K562 (cell line): ENCODE measurements at regions not wholly inside any gene's neighbourhood (a gene's known extent, or its start where the extent isn't known, plus 50 kb on each side); places are given as distances from the start of the nearest gene placed in this dataset.

ENCODE experiments used
- ATAC-seq: fragments of 200-7000 bp; cut with Tn5 transposase; 3 replicates; pipeline ENCODE4 v1.9.1; 2020; ENCODE audit warnings: moderate library complexity
- BruUV-seq: library from RNA; stranded (reverse); fragments of 400-500 nt; replicated peaks from 2 replicates; lab custom pipeline; 2021; lab: Mats Ljungman, UMichigan
- CTCF ChIA-PET: fragments of 300-600 bp; formaldehyde crosslinking; extraction: SDS; loops from one replicate; lab custom pipeline; 2021; ENCODE audit warnings: low intra/inter-chr PET ratio; lab: Yijun Ruan, JAX
- POLR2A ChIA-PET: fragments of 300-600, 350-650 bp; sonication (Branson Sonifier 250); formaldehyde crosslinking; extraction: SDS; loops from one replicate; lab custom pipeline; 2021; ENCODE audit warnings: antibody characterized with exemption, inconsistent platforms; lab: Yijun Ruan, JAX
- DNase-seq, 4 experiments: peaks; one replicate each; pipeline versions ENCODE4 v3.0.0 to v3.0.0-alpha.2; 2011 to 2018; ENCODE audit warnings: low spot score in 3 of 4, mixed read lengths in 3 of 4; ENCODE audit errors: extremely low read depth in 1 of 4
- FAIRE-seq: peaks from 2 replicates; lab custom pipeline; 2011; peaks lifted over from hg19 to GRCh38; lab: Jason Lieb, UNC
- H2AFZ ChIP-seq: 2 replicates; pipeline ENCODE4 v1.6.0; 2011; ENCODE audit warnings: low read depth, low read length, control low read depth, inconsistent platforms
- H3K27ac ChIP-seq: fragments of 200-600 bp; 3 replicates; pipeline ENCODE4 v1.8.0; 2011; ENCODE audit warnings: low read depth, mild to moderate bottlenecking, control low read depth, inconsistent platforms, low read length, moderate library complexity, mixed read lengths; ENCODE audit errors: extremely low read depth
- H3K27me3 ChIP-seq, 2 experiments: fragments of 300-600 bp in 1 of 2; 2 replicates in 1 of 2; 3 replicates in 1 of 2; pipeline versions ENCODE4 v1.6.0 to v1.8.0; 2011; ENCODE audit warnings: inconsistent platforms in 2 of 2, low read length in 2 of 2, mild to moderate bottlenecking in 1 of 2, mixed read lengths in 1 of 2, moderate library complexity in 1 of 2; ENCODE audit not compliant: control insufficient read depth in 2 of 2, insufficient read depth in 2 of 2
- H3K36me3 ChIP-seq: fragments of 300-600 bp; 3 replicates; pipeline ENCODE4 v1.8.0; 2011; ENCODE audit warnings: mild to moderate bottlenecking, low read length, inconsistent platforms; ENCODE audit not compliant: control insufficient read depth, insufficient read depth
- H3K4me1 ChIP-seq, 2 experiments: fragments of 200-600 bp in 1 of 2; replicated peaks in 1 of 2; 2 replicates in 1 of 2; 3 replicates in 1 of 2; pipeline versions ENCODE4 v1.5.1 to v1.8.0; 2011; ENCODE audit warnings: inconsistent platforms in 2 of 2, low read length in 2 of 2, mild to moderate bottlenecking in 1 of 2, mixed read lengths in 1 of 2, moderate library complexity in 1 of 2; ENCODE audit not compliant: control insufficient read depth in 2 of 2, insufficient read depth in 2 of 2
- H3K4me2 ChIP-seq: 2 replicates; pipeline ENCODE4 v1.6.1; 2011; ENCODE audit warnings: low read length, control low read depth, inconsistent platforms, mixed read lengths; ENCODE audit not compliant: insufficient read depth
- H3K4me3 ChIP-seq: fragments of 200-600 bp; sonication (generic), shearing (Covaris generic); 2 replicates; pipeline ENCODE4 v1.5.1; 2016; ENCODE audit warnings: control low read depth, inconsistent platforms
- H3K79me2 ChIP-seq: fragments of 200-600 bp; 3 replicates; pipeline ENCODE4 v1.8.0; 2011; ENCODE audit warnings: low read length, inconsistent platforms; ENCODE audit not compliant: control insufficient read depth, insufficient read depth
- H3K9ac ChIP-seq, 2 experiments: 2 replicates each; pipeline versions ENCODE4 v1.6.0 to v1.6.1; 2011; ENCODE audit warnings: low read depth in 2 of 2, low read length in 2 of 2, control low read depth in 1 of 2, inconsistent platforms in 1 of 2, mild to moderate bottlenecking in 1 of 2, mixed read lengths in 1 of 2; ENCODE audit not compliant: insufficient read depth in 1 of 2
- H3K9me1 ChIP-seq: one replicate; pipeline ENCODE4 v1.6.0; 2011; ENCODE audit warnings: inconsistent platforms, mild to moderate bottlenecking, low read length, moderate library complexity; ENCODE audit not compliant: control insufficient read depth, insufficient read depth
- H3K9me3 ChIP-seq: replicated peaks from 2 replicates; pipeline ENCODE4 v1.5.1; 2011; ENCODE audit warnings: low read depth, low read length, inconsistent platforms; ENCODE audit not compliant: control insufficient read depth, insufficient read depth
- H4K20me1 ChIP-seq: replicated peaks from 2 replicates; pipeline ENCODE4 v1.6.1; 2011; ENCODE audit warnings: low read length, inconsistent platforms, mixed read lengths; ENCODE audit not compliant: control insufficient read depth, insufficient read depth
- ARNT ChIP-seq, 2 experiments: fragments of 450-650 bp; IDR thresholded peaks; 2 replicates each; pipeline ENCODE4 v1.6.1; 2016; ENCODE audit warnings: mild to moderate bottlenecking in 1 of 2
- ETV6 ChIP-seq, 3 experiments: fragments of 150-350 bp in 1 of 3; sonication (generic) in 1 of 3; formaldehyde crosslinking in 1 of 3; IDR thresholded peaks; 2 replicates each; pipeline versions ENCODE4 v1.6.1 to v1.8.0; 2014 to 2022; ENCODE audit warnings: borderline replicate concordance in 2 of 3, low read depth in 2 of 3, antibody characterized with exemption in 1 of 3, low read length in 1 of 3, mild to moderate bottlenecking in 1 of 3, missing genetic modification reagents in 1 of 3
- HNRNPH1 ChIP-seq: fragments of 200-400 bp; formaldehyde crosslinking; optimal IDR thresholded peaks from 2 replicates; pipeline ENCODE3; 2017; ENCODE audit warnings: low read depth, mild to moderate bottlenecking, low read length, moderate library complexity
- KHSRP ChIP-seq: fragments of 450-650 bp; IDR thresholded peaks from 2 replicates; pipeline ENCODE4 v1.6.1; 2017
- MCM5 ChIP-seq: fragments of 450-650 bp; IDR thresholded peaks from 2 replicates; pipeline ENCODE4 v1.6.1; 2016; ENCODE audit warnings: low read depth
- NCOA4 ChIP-seq: fragments of 450-650 bp; IDR thresholded peaks from 2 replicates; pipeline ENCODE4 v1.6.1; 2018; ENCODE audit warnings: mild to moderate bottlenecking; ENCODE audit not compliant: partially characterized antibody
- NFE2L1 ChIP-seq: fragments of 450-650 bp; IDR thresholded peaks from 2 replicates; pipeline ENCODE4 v1.6.1; 2016; ENCODE audit warnings: missing genetic modification characterization, low read depth, mild to moderate bottlenecking, missing compliant biosample characterization, moderate library complexity, borderline replicate concordance
- NFXL1 ChIP-seq: fragments of 450-650 bp; formaldehyde crosslinking; IDR thresholded peaks from 2 replicates; pipeline ENCODE4 v1.4.0; 2021; ENCODE audit warnings: mild to moderate bottlenecking
- RBM39 ChIP-seq: fragments of 200-400 bp; formaldehyde crosslinking; optimal IDR thresholded peaks from 2 replicates; pipeline ENCODE3; 2018; ENCODE audit warnings: low read depth, low read length
- SAP30 ChIP-seq: fragments of 200-600 bp; sonication (generic); IDR thresholded peaks from 2 replicates; pipeline ENCODE4 v1.6.1; 2012; ENCODE audit warnings: borderline replicate concordance, low read depth, mild to moderate bottlenecking, moderate library complexity, low read length, control low read depth, inconsistent platforms; ENCODE audit not compliant: insufficient read depth, poor library complexity, severe bottlenecking
- TAL1 ChIP-seq: fragments of 450-650 bp; IDR thresholded peaks from 2 replicates; pipeline ENCODE4 v1.6.1; 2016; ENCODE audit warnings: mild to moderate bottlenecking
- TCFL5 ChIP-seq: fragments of 250-450 bp; sonication (Bioruptor Pico); conservative IDR thresholded peaks from 2 replicates; pipeline ENCODE4 v1.6.1; 2021; ENCODE audit warnings: mild to moderate bottlenecking, moderate library complexity, matching md5 sums
- YBX1 ChIP-seq: fragments of 450-650 bp; IDR thresholded peaks from 2 replicates; pipeline ENCODE4 v1.7.1; 2016; ENCODE audit warnings: mild to moderate bottlenecking
- ZNF197 ChIP-seq: fragments of 200-800 bp; sonication (Bioruptor generic); IDR thresholded peaks from 2 replicates; pipeline ENCODE4 v1.6.1; 2016; ENCODE audit warnings: low read depth, missing genetic modification characterization, missing compliant biosample characterization
- ZNF274 ChIP-seq: IDR thresholded peaks from 2 replicates; pipeline ENCODE4 v1.6.1; 2011; ENCODE audit warnings: low read depth, mild to moderate bottlenecking, low read length, moderate library complexity, borderline replicate concordance
- ZNF518B ChIP-seq: fragments of 250-450 bp; sonication (Bioruptor Pico); IDR thresholded peaks from 2 replicates; pipeline ENCODE4 v1.5.0; 2021; ENCODE audit warnings: mild to moderate bottlenecking, moderate library complexity
- ZNF551 ChIP-seq: fragments of 250-450 bp; sonication (Bioruptor Pico); IDR thresholded peaks from 2 replicates; pipeline ENCODE4 v1.5.0; 2021; ENCODE audit warnings: mild to moderate bottlenecking, moderate library complexity
- ZNF77 ChIP-seq: fragments of 250-450 bp; sonication (Bioruptor Pico); IDR thresholded peaks from 2 replicates; pipeline ENCODE4 v1.5.0; 2020
- WGBS: fragments of 100-300 bp; shearing (Covaris generic); methylation state at CpG from one replicate; pipeline ENCODE4 v1.1.6; 2016; ENCODE audit warnings: low coverage, mixed read lengths; ENCODE audit not compliant: insufficient coverage; ENCODE audit errors: missing lambda C conversion rate; 5-methylcytosine and 5-hydroxymethylcytosine counted together
- in situ Hi-C: fragments of 300-500 bp; cut with MboI; formaldehyde crosslinking; loops from 4 replicates; pipeline ENCODE4 v1.15.0; 2018; ENCODE audit warnings: inconsistent platforms, mixed read lengths
- intact Hi-C: fragments of 100-400 bp; cut with micrococcal nuclease; formaldehyde crosslinking; loops from 2 replicates; pipeline ENCODE4 v1.14.2; 2022
- TF ChIP-seq, protein P1 (sequence below): fragments of 450-650 bp; formaldehyde crosslinking; IDR thresholded peaks from 2 replicates; pipeline ENCODE4 v1.4.0; 2020; ENCODE audit warnings: mild to moderate bottlenecking, moderate library complexity

GRCh38 chr7:155154586-155154985, 84.5 kb downstream of the HTR5A start:
- no peak overlapping the region for H3K27ac ChIP-seq
- FAIRE-seq (no peak), DNase-seq (no peak), ATAC-seq (no peak)
- BruUV-seq, result no TSS peak
- H3K4me1 ChIP-seq, result no peaks in the 10 kb centered on the region
- no peak overlapping the region for H3K4me2 ChIP-seq
- H3K27me3 ChIP-seq, result peaks cover 4 to 23% of the 10 kb centered on the region in 2 experiments; a peak in 3 of 5 replicates
- no peaks in the 10 kb centered on the region for H3K79me2 ChIP-seq
- WGBS, result under 1% methylated on average over 10 of the region's 10 CpGs
- CTCF ChIA-PET, result no interaction called here
- intact Hi-C loops (no loop called here), in situ Hi-C loops (no loop called here)
- H3K9me1 ChIP-seq, result no peaks in the 10 kb centered on the region
- H3K36me3 ChIP-seq, result no peaks in the 10 kb centered on the region
- POLR2A ChIA-PET, result interaction anchor here (1.1 kb wide), 1 partner anchor 10 kb away, joined by 4 read pairs; no protein-coding TSS in a partner anchor
- no peak overlapping the region for H3K4me3 ChIP-seq
- no peaks in the 10 kb centered on the region for H4K20me1 ChIP-seq
- no peak overlapping the region for H2AFZ ChIP-seq
- H3K9ac ChIP-seq, result no peak overlapping the region
- H3K9me3 ChIP-seq, result no peaks in the 10 kb centered on the region
- no peak for TF ChIP-seq NCOA4
- no peak for TF ChIP-seq NFXL1 (CRISPR knock-in tag)
- no peak for TF ChIP-seq KHSRP
- TF ChIP-seq ETV6 (IDR thresholded peaks at IDR 0.05; ENCODE audit: borderline replicate concordance in 1 of 2, low read depth in 2 of 2, low read length in 1 of 2), result no peak
- TF ChIP-seq ETV6 (CRISPR knock-in tag; IDR thresholded peaks at IDR 0.05; ENCODE audit: borderline replicate concordance), result no peak
- TF ChIP-seq NFE2L1 (tag), result no peak
- no peak for TF ChIP-seq YBX1
- TF ChIP-seq MCM5, result no peak
- no peak for TF ChIP-seq ZNF518B
- no peak for TF ChIP-seq SAP30
- no peak for TF ChIP-seq HNRNPH1
- TF ChIP-seq RBM39, result no peak
- no peak for TF ChIP-seq ZNF551 (CRISPR knock-in tag)
- no peak for TF ChIP-seq TCFL5 (CRISPR knock-in tag)
- no peak for TF ChIP-seq TAL1
- TF ChIP-seq, protein P1, sequence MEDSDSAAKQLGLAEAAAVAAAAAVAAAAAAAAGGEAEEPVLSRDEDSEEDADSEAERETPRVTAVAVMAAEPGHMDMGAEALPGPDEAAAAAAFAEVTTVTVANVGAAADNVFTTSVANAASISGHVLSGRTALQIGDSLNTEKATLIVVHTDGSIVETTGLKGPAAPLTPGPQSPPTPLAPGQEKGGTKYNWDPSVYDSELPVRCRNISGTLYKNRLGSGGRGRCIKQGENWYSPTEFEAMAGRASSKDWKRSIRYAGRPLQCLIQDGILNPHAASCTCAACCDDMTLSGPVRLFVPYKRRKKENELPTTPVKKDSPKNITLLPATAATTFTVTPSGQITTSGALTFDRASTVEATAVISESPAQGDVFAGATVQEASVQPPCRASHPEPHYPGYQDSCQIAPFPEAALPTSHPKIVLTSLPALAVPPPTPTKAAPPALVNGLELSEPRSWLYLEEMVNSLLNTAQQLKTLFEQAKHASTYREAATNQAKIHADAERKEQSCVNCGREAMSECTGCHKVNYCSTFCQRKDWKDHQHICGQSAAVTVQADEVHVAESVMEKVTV (CRISPR knock-in tag), result no peak
- no peak for TF ChIP-seq ZNF274
- TF ChIP-seq ZNF77 (CRISPR knock-in tag), result no peak
- no peak for TF ChIP-seq ZNF197 (CRISPR knock-in tag)
- no peak for TF ChIP-seq ARNT (IDR thresholded peaks at IDR 0.05)
